ENCODE measurements at regions not wholly inside any gene's neighbourhood (a gene's known extent, or its start where the extent isn't known, plus 50 kb on each side); places are given as distances from the start of the nearest gene placed in this dataset.

DNA sequence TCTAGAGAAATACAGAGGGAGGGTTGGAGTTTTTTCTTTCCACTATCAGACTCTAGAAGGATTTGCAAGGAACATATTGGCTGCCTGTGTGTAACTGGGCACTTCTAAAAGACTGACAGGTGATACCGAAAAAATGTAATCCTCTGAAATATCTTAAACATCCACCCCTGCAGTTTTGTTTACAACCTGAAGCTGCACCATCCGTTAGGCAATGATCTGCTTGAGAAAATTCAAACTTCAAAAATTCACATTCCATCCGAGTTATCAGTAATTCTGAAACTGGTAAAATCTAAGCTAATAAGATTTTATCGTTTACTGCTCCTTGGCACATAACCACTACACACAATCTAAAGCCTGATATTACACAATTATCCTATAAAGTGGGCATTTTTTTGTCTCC is 528.6 kb downstream of the FUT8 start:
- TF ChIP-seq, protein P1, sequence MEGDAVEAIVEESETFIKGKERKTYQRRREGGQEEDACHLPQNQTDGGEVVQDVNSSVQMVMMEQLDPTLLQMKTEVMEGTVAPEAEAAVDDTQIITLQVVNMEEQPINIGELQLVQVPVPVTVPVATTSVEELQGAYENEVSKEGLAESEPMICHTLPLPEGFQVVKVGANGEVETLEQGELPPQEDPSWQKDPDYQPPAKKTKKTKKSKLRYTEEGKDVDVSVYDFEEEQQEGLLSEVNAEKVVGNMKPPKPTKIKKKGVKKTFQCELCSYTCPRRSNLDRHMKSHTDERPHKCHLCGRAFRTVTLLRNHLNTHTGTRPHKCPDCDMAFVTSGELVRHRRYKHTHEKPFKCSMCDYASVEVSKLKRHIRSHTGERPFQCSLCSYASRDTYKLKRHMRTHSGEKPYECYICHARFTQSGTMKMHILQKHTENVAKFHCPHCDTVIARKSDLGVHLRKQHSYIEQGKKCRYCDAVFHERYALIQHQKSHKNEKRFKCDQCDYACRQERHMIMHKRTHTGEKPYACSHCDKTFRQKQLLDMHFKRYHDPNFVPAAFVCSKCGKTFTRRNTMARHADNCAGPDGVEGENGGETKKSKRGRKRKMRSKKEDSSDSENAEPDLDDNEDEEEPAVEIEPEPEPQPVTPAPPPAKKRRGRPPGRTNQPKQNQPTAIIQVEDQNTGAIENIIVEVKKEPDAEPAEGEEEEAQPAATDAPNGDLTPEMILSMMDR (IDR thresholded peaks at IDR 0.05; ENCODE audit: control extremely low read depth, extremely low read depth, low read depth, missing control alignments): no peak
- ChIA-PET POLR2A (no interaction called here), CTCF (interaction anchor here (0.9 to 3.0 kb wide), 5 partner anchors 8 to 18 kb away, joined by 3 to 26 read pairs (median 4); no protein-coding TSS in a partner anchor)
- DNase-seq (ENCODE audit: extremely low spot score): no peak

DNA sequence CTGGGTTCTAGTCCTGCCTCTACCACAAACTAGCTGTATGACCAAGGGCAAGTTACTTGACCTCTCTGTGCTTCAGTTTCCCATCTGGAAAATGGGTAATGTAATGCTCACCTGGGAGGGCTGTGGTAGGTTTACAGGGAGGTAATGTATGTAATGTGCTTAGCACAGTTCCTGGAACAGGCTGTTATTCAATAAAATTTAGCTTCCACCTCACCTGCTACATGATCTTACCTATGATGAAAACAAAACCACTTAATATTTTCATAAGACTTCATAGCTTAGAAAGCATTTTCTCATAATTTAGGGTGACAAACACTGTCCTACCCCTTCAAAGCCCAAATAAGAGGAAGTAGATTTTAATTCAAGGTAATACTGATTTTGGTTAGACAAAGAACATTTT is 530.6 kb downstream of the FUT8 start:
- CTCF ChIA-PET: interaction anchor here (1.2 to 1.3 kb wide), 3 partner anchors 12 to 778 kb away, joined by 3 read pairs; no protein-coding TSS in a partner anchor
- POLR2A ChIA-PET: no interaction called here
- DNase-seq (ENCODE audit: extremely low spot score): no peak
- TF ChIP-seq, protein P1 (IDR thresholded peaks at IDR 0.05; ENCODE audit: control extremely low read depth, extremely low read depth, low read depth, missing control alignments): no peak

DNA sequence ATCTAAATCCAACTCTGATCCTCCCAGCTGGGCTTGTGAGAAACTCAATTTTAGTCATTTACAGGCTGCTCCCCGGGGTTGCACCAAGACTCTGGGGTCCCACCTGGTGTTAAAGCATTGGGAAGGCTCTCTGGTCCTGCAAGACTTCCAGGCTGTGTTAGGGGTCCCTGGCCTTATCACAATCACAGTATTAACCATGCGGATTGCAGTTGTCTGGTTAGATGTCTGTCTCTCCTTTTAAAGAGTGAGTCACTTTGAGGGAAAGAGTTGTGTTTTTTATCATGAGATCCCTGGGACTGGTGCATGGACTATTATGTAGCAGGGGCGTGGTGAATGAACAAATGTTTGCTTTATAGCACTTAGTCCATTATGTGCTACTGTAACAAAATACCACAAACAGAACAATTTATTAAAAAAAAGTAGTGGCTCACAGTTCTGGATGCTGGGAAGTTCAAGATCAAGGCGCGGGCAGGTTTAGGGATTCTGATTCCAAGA is 531.4 kb downstream of the FUT8 start:
- ChIA-PET CTCF (no interaction called here), POLR2A (no interaction called here)
- TF ChIP-seq, protein P1 (IDR thresholded peaks at IDR 0.05; ENCODE audit: control extremely low read depth, extremely low read depth, low read depth, missing control alignments): no peak
- no peak for DNase-seq (ENCODE audit: extremely low spot score)

DNA sequence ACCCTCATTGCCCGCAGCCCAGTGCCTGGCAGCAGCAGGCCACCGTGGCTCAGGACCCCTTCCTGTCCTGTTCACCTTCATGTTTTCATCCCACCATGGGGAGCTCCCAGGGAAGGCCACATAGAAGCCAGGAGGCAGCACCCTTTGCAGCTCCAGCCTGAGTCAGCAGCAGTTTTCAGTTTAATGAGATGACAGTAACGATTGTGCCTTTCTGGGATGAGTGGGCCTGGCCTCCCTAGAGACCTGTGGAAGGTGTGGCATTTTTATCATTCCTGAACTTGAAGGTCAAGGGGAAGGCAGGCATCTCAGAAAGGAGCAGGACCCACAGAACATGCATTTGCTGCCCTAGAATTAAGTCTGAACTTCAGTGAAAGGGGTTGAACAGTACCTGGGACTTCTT is 532.8 kb downstream of the FUT8 start:
- CTCF ChIA-PET: interaction anchor here (2.4 kb wide), 1 partner anchor 14 kb away, joined by 13 read pairs; no protein-coding TSS in a partner anchor
- TF ChIP-seq, protein P1 (IDR thresholded peaks at IDR 0.05; ENCODE audit: control extremely low read depth, extremely low read depth, low read depth, missing control alignments): no peak
- POLR2A ChIA-PET: no interaction called here
- DNase-seq (ENCODE audit: extremely low spot score): no peak

DNA sequence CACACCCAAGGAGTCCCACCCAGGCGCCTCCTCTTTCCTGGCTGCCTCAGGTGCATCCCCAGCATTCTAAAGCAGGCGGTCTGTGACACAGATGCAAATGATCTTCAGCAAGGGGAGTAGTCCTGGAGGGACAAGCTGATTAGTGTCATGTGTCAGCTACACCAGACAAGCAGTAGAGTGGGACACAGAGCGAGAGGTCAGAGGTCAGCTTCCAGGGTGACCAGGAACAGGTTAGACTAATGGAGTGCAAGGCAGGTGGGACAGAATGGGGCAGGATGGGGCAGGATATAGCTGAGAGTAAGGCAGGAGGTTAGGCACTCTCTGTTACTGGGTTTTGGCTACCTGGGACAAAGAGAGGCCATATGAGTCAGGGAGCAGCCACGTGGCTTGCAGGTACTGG is 534.0 kb downstream of the FUT8 start:
- ChIA-PET CTCF (interaction anchor here (0.8 to 2.4 kb wide), 2 partner anchors 10 to 13 kb away, joined by 3 to 13 read pairs; no protein-coding TSS in a partner anchor), POLR2A (no interaction called here)
- DNase-seq (ENCODE audit: extremely low spot score): no peak
- TF ChIP-seq, protein P1 (IDR thresholded peaks at IDR 0.05; ENCODE audit: control extremely low read depth, extremely low read depth, low read depth, missing control alignments): no peak

DNA sequence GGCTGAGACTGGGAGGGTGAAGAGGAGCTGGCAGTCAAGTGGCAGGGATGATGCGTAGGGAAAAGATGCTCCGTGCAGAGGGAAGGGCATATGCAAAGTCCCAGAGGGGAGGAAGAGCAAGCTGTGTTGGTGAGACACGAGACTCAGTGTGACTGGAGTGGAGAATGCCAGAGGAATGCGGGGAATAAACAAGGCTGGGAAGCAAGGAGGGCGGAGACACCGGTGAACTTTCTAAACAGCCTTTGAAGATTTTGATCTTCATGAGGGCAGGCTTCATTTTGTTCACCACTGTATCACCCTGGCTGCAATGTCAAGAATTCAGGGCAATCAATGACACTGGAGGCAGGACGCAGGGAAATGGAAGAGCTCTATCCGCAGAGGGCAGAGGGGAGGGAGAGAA is 535.8 kb downstream of the FUT8 start:
- TF ChIP-seq, protein P1 (IDR thresholded peaks at IDR 0.05; ENCODE audit: control extremely low read depth, extremely low read depth, low read depth, missing control alignments): no peak
- DNase-seq (ENCODE audit: extremely low spot score): no peak
- ChIA-PET CTCF (interaction anchor here (0.8 to 5.8 kb wide), 4 partner anchors 8 to 31 kb away, joined by 3 to 59 read pairs (median 5); no protein-coding TSS in a partner anchor), POLR2A (no interaction called here)
